ENCODE measurements at regions not wholly inside any gene's neighbourhood (a gene's known extent, or its start where the extent isn't known, plus 50 kb on each side); places are given as distances from the start of the nearest gene placed in this dataset.

DNA sequence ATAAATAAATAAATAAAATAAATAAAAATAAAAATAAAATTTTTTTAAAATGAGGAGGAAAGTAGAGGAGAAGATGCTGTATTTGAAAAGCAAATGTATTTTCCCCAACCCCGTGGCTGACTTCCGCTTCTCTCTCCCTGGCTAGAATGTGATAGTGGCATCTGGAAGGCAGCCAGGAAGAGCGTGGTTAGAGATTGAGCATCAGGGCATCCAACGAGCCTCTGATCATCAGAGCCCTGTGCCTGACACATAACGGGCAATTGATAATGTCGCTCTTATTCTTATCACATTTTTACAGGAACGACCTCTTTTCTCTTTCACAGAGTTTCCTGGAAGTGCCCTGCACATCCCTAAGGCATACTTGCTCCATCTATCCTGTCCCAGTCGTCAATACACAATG is 496.9 kb upstream of the TMEM132C start:
- in situ Hi-C loops (cut with MboI; ENCODE audit: low sequenced_read_pairs, unreplicated experiment): no loop called here
- DNase-seq (ENCODE audit: low spot score): no peak

DNA sequence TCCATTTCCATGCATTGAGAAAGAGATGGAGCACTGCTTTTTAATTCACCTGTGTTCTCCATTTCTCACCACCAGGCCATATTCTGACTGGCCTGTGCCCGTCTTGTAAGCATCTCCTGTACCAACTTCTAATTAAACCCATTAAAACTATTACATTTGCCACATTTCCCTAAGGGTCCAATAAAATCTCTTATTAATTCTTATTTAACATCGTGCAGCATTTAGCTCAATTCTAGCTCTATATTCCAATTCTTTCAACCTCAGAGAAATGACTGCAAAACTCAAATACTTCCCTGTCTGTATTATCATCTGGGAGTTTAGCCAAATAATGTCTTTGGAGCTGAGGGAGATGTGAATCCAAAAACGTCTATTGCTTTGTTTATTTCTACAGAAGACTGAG is 495.4 kb upstream of the TMEM132C start:
- TF ChIP-seq, protein P1, sequence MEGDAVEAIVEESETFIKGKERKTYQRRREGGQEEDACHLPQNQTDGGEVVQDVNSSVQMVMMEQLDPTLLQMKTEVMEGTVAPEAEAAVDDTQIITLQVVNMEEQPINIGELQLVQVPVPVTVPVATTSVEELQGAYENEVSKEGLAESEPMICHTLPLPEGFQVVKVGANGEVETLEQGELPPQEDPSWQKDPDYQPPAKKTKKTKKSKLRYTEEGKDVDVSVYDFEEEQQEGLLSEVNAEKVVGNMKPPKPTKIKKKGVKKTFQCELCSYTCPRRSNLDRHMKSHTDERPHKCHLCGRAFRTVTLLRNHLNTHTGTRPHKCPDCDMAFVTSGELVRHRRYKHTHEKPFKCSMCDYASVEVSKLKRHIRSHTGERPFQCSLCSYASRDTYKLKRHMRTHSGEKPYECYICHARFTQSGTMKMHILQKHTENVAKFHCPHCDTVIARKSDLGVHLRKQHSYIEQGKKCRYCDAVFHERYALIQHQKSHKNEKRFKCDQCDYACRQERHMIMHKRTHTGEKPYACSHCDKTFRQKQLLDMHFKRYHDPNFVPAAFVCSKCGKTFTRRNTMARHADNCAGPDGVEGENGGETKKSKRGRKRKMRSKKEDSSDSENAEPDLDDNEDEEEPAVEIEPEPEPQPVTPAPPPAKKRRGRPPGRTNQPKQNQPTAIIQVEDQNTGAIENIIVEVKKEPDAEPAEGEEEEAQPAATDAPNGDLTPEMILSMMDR (IDR thresholded peaks at IDR 0.05; ENCODE audit: borderline replicate concordance, control extremely low read depth, extremely low read depth, insufficient read depth, missing control alignments): no peak
- no peak for DNase-seq (ENCODE audit: low spot score)
- in situ Hi-C loops (cut with MboI; ENCODE audit: low sequenced_read_pairs, unreplicated experiment): no loop called here

More for the DNA sequence above, 496.9 kb upstream of the TMEM132C start:
- TF ChIP-seq, protein P1 (IDR thresholded peaks at IDR 0.05; ENCODE audit: borderline replicate concordance, control extremely low read depth, extremely low read depth, insufficient read depth, missing control alignments): no peak

DNA sequence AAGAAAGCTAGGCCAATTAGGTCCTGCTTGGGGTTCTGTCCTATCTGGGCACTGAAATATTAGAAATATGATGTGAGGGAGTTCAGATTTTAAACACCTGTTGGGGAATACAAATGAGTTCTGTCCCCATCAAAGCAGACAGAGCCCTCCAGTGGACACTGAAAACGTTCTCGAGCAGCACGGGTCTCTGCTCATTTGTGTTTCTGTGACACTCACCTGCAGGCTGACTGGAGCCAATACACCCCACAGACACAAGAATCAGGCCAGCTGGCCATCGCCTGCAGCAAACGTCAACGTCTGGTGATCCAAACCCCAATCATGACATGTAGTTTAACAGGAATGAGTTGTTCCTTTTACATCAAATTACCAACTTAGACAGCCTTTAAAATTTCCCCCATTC is 493.4 kb upstream of the TMEM132C start:
- no peak for DNase-seq (ENCODE audit: low spot score)
- in situ Hi-C loops (cut with MboI; ENCODE audit: low sequenced_read_pairs, unreplicated experiment): no loop called here
- TF ChIP-seq, protein P1 (IDR thresholded peaks at IDR 0.05; ENCODE audit: borderline replicate concordance, control extremely low read depth, extremely low read depth, insufficient read depth, missing control alignments): no peak

DNA sequence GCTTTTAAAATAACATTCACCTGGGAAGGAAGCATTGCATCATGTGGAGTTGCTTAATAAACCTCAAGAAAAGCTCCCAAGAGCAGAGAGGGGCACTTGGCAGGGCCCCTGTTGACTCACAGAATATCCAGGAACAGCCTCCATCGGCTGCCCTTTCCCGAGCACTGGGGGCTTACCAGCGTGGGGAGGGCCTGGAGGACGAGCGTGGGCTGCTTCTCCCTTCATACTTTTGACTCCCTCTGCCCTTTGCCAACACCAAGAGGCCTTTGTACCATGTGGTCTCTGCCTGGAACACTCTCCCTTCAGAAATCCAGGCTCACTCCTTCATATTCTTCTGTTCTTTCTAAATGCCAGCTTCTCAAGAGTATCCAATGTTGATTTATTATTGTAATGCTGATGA is 492.1 kb upstream of the TMEM132C start:
- DNase-seq (ENCODE audit: low spot score): no peak
- TF ChIP-seq, protein P1 (IDR thresholded peaks at IDR 0.05; ENCODE audit: borderline replicate concordance, control extremely low read depth, extremely low read depth, insufficient read depth, missing control alignments): no peak
- in situ Hi-C loops (cut with MboI; ENCODE audit: low sequenced_read_pairs, unreplicated experiment): no loop called here

DNA sequence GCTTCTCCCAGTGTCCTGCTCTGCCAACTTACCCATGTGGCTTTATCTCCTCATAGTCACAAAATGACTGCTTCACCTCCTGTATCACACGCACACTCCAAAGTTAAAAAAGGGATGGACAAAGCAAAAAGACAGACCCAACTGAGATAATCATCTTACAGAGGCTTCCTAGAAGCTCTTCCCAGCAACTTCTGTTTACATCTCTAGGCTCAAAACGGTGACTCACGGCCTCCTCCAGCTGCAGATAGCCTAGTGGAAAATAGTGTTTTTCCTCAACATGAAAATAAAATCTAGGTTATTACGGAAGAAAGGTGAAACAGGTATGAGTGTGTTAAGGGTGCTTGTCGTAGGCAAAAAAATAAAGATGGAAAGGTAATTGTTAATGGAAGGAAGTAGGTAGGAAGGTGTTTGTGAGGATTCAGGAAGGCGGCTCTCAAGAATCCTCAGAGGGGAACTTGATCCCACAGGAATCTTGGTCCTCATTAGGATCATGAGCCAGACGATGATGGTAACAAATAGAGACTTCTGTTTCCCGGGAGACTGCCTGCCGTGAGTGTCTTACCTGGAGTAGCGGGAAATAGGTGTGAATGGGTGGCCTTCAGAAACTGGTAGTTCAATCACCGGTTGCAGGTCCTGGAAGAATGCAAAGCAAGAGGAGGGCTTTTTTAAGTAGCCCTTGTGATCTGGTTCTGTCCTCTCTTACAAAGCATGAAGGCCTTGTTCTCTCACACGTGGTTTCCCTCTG is 487.5 kb upstream of the TMEM132C start:
- TF ChIP-seq, protein P1 (IDR thresholded peaks at IDR 0.05; ENCODE audit: borderline replicate concordance, control extremely low read depth, extremely low read depth, insufficient read depth, missing control alignments): no peak
- no peak for DNase-seq (ENCODE audit: low spot score)
- in situ Hi-C loops (cut with MboI; ENCODE audit: low sequenced_read_pairs, unreplicated experiment): no loop called here

DNA sequence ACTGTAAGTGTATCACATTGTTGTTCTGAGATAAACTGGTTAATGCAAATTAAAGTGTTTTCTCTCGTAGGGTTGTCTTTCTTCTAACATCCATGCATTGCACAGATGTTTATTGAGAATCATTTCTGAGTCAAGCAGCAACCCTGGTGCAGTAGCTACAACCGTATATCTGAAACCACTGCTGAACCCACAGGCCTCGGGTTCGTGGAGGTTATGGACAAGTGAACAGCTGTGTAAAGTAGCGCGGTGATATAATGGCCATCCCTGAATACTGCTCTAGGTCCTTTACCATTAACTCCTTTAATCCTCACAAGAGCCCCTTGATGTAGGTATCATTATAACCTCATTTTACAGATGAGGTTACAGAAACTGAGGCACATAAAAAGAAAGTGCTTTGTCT is 486.1 kb upstream of the TMEM132C start:
- in situ Hi-C loops (cut with MboI; ENCODE audit: low sequenced_read_pairs, unreplicated experiment): no loop called here
- no peak for DNase-seq (ENCODE audit: low spot score)
- TF ChIP-seq, protein P1 (IDR thresholded peaks at IDR 0.05; ENCODE audit: borderline replicate concordance, control extremely low read depth, extremely low read depth, insufficient read depth, missing control alignments): no peak

Data from GM13976 (cell line).